ENCODE measurements at regions not wholly inside any gene's neighbourhood (a gene's known extent, or its start where the extent isn't known, plus 50 kb on each side); places are given as distances from the start of the nearest gene placed in this dataset.
"Not testable (repeated sequence)": the region's sequence is repeated elsewhere in the genome, so short reads cannot be mapped to it uniquely, and the experiment has no call there.

- H2AFZ ChIP-seq (ENCODE audit: low read depth, low read length, poor library complexity, severe bottlenecking); H3K27me3 ChIP-seq (ENCODE audit: insufficient read depth, low read length); H3K9me3 ChIP-seq (ENCODE audit: control insufficient read depth in 1 of 2, insufficient read depth in 1 of 2, low read depth in 1 of 2, low read length in 2 of 2); H3K4me2 ChIP-seq (ENCODE audit: low read length); RAD21 ChIA-PET (ENCODE audit: low non-redundant PET in 1 of 2, low total read pairs in 2 of 2, uncharacterized antibody in 2 of 2, unreplicated experiment in 2 of 2); H3K9ac ChIP-seq (ENCODE audit: low read length); POLR2A ChIA-PET; H3K27ac ChIP-seq (ENCODE audit: low read depth, low read length); H3K9me2 ChIP-seq (ENCODE audit: insufficient read depth); CTCF ChIA-PET; DNase-seq (ENCODE audit: low read depth, low spot score); BruUV-seq (replicated peaks); H3K4me3 ChIP-seq (replicated peaks in 1 of 2; ENCODE audit: low read depth in 1 of 2, low read length in 2 of 2); H4K20me1 ChIP-seq (ENCODE audit: insufficient read depth); intact Hi-C loops (cut with micrococcal nuclease); H3K36me3 ChIP-seq (ENCODE audit: control insufficient read depth in 1 of 2, insufficient read depth in 2 of 2, low read length in 2 of 2); H3K79me2 ChIP-seq (ENCODE audit: insufficient read depth, low read length); ATAC-seq; H3K4me1 ChIP-seq (ENCODE audit: control insufficient read depth in 1 of 2, insufficient read depth in 2 of 2, low read length in 2 of 2): not testable (repeated sequence)
Observed at GRCh38 chr1:234784108-234784507, 174.1 kb upstream of the IRF2BP2 start.

GRCh38 chr1:234782791-234783190 lies 172.8 kb upstream of the IRF2BP2 start:
- Histone ChIP-seq H3K4me3 (replicated peaks in 1 of 2; ENCODE audit: low read depth in 1 of 2, low read length in 2 of 2) (no peak overlapping the region), H3K79me2 (ENCODE audit: insufficient read depth, low read length) (no peaks in the 10 kb centered on the region), H3K9ac (ENCODE audit: low read length) (no peak overlapping the region), H3K9me2 (ENCODE audit: insufficient read depth) (no peaks in the 10 kb centered on the region), H3K4me1 (ENCODE audit: control insufficient read depth in 1 of 2, insufficient read depth in 2 of 2, low read length in 2 of 2) (no peaks in the 10 kb centered on the region), H4K20me1 (ENCODE audit: insufficient read depth) (no peaks in the 10 kb centered on the region), H3K4me2 (ENCODE audit: low read length) (no peak overlapping the region), H2AFZ (ENCODE audit: low read depth, low read length, poor library complexity, severe bottlenecking) (no peak overlapping the region), H3K27ac (ENCODE audit: low read depth, low read length) (no peak overlapping the region), H3K36me3 (ENCODE audit: control insufficient read depth in 1 of 2, insufficient read depth in 2 of 2, low read length in 2 of 2) (no peaks in the 10 kb centered on the region), H3K9me3 (ENCODE audit: control insufficient read depth in 1 of 2, insufficient read depth in 1 of 2, low read depth in 1 of 2, low read length in 2 of 2) (no peaks in the 10 kb centered on the region), H3K27me3 (ENCODE audit: insufficient read depth, low read length) (peaks cover 18% of the 10 kb centered on the region)
- RAD21 ChIA-PET (ENCODE audit: low non-redundant PET in 1 of 2, low total read pairs in 2 of 2, uncharacterized antibody in 2 of 2, unreplicated experiment in 2 of 2), result no interaction called here
- TF ChIP-seq FOSL1 (IDR thresholded peaks at IDR 0.05; ENCODE audit: low read depth), result no peak
- TF ChIP-seq CBX3 (IDR thresholded peaks at IDR 0.05; ENCODE audit: low read depth), result no peak
- TF ChIP-seq ZNF274 (IDR thresholded peaks at IDR 0.05; ENCODE audit: low read depth, low read length), result no peak
- TF ChIP-seq SIN3A (IDR thresholded peaks at IDR 0.05; ENCODE audit: low read depth), result no peak
- no peak for TF ChIP-seq POLR2A (IDR thresholded peaks at IDR 0.05; ENCODE audit: borderline replicate concordance, extremely low read depth, insufficient read depth, insufficient read length)
- TF ChIP-seq SP1 (IDR thresholded peaks at IDR 0.05; ENCODE audit: low read depth), result no peak
- no peak for TF ChIP-seq ATF3 (IDR thresholded peaks at IDR 0.05)
- no peak for TF ChIP-seq MAX (IDR thresholded peaks at IDR 0.05)
- intact Hi-C loops (cut with micrococcal nuclease), result no loop called here
- ATAC-seq, result no peak
- no peak for DNase-seq (ENCODE audit: low read depth, low spot score)
- CTCF ChIA-PET, result no interaction called here
- POLR2A ChIA-PET, result no interaction called here
- no TSS peak for BruUV-seq (replicated peaks)
